ENCODE measurements at regions not wholly inside any gene's neighbourhood (a gene's known extent, or its start where the extent isn't known, plus 50 kb on each side); places are given as distances from the start of the nearest gene placed in this dataset.

DNA sequence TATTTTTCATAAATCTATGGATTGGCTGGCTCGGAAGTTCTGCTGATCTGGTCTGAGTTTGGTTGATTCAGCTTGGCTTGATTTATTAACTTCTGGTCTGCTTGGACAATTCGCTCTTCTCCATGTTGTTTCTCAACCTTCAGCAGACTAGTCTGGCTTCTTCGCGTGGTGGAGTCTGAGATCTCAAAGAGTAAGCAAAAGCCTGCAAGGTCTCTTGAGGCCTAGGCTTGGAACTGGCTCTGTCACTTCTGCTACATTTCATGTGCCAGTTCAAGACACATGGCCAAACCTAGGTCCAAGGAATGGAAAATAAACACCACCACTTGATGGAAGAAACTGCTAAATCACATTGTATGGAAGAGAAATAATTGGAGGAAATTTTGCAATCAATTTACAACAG lies 115.1 kb upstream of the JAG1 start:
- TF ChIP-seq PAX8 (IDR thresholded peaks at IDR 0.05) (no peak), POLR2AphosphoS5 (IDR thresholded peaks at IDR 0.05; ENCODE audit: low read length) (no peak), ZNF274 (IDR thresholded peaks at IDR 0.05; ENCODE audit: insufficient read depth, insufficient read length) (no peak)

All from GM12878 (cell line).